SJSA1 (cell line): ENCODE measurements at regions not wholly inside any gene's neighbourhood (a gene's known extent, or its start where the extent isn't known, plus 50 kb on each side); places are given as distances from the start of the nearest gene placed in this dataset.

Source experiments
- DNase-seq, 2 experiments: peaks; one replicate each; pipeline ENCODE4 v3.0.0-alpha.2; 2015 to 2020; ENCODE audit warnings: low spot score in 2 of 2, low read depth in 1 of 2
- H3K27ac ChIP-seq: fragments of 250-450 bp; sonication (Bioruptor Pico); 2 replicates; pipeline ENCODE4 v1.5.1; 2020; ENCODE audit warnings: mild to moderate bottlenecking, moderate library complexity
- H3K27me3 ChIP-seq: fragments of 250-450 bp; sonication (Bioruptor Pico); replicated peaks from 2 replicates; pipeline ENCODE4 v1.5.1; 2020; ENCODE audit warnings: mild to moderate bottlenecking, moderate library complexity
- H3K36me3 ChIP-seq: fragments of 250-450 bp; sonication (Bioruptor Pico); 2 replicates; pipeline ENCODE4 v1.5.1; 2020; ENCODE audit warnings: mild to moderate bottlenecking
- H3K4me1 ChIP-seq: fragments of 250-450 bp; sonication (Bioruptor Pico); replicated peaks from 2 replicates; pipeline ENCODE4 v1.6.1; 2021; ENCODE audit warnings: mild to moderate bottlenecking
- H3K4me3 ChIP-seq: fragments of 250-450 bp; sonication (Bioruptor Pico); 2 replicates; pipeline ENCODE4 v1.5.1; 2020; ENCODE audit warnings: mild to moderate bottlenecking
- H3K9me3 ChIP-seq: fragments of 250-450 bp; sonication (Bioruptor Pico); replicated peaks from 2 replicates; pipeline ENCODE4 v1.5.1; 2020; ENCODE audit warnings: mild to moderate bottlenecking

DNA sequence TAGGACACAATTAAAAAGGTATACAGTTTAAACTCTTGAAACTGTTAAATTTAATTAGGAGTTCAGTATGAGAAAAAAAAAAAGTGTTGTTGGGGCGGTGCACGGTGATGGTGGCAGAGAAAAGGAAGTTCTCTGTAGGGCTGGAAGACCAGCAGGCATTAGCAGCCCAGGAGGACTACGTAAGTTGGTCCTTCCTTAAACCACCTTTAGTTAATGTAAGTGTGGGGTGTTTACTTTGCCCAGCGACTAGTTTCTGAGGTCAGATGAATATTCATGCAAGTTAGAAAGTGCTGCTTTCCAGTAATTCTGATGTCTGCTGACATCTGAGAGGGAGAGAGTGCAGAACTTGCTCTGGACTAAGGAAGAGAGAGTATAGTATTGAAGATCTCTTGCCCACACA is 54.9 kb downstream of the NKX2-1 start:
- H3K4me1 ChIP-seq: no peaks in the 10 kb centered on the region
- no peak overlapping the region for H3K4me3 ChIP-seq
- no peak for DNase-seq
- no peaks in the 10 kb centered on the region for H3K9me3 ChIP-seq
- H3K27me3 ChIP-seq: 0 out of 2 replicates have a peak, but pooled peaks cover 9% of the 10 kb centered on the region
- H3K27ac ChIP-seq: no peak overlapping the region
- H3K36me3 ChIP-seq: no peaks in the 10 kb centered on the region

DNA sequence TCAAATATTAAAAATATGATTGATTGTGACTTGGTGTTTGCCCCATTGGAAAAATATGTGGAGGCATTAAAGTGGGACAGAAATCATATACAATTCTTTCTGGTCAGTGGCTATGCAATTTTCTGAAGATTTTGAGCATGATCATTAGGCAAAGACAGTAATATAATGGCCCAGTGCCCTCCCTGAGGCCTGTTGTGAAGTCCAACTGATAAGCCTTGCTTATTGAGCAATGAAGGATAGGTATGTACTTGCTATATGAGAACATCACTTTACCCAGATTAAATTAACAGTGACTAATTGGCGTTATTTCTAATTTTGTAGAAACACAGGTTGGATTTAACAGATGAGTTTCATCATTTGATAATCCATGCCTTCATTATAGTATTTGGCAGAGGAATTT is 57.1 kb downstream of the NKX2-1 start:
- 0 out of 2 replicates have a peak, but pooled peaks cover 7% of the 10 kb centered on the region for H3K27me3 ChIP-seq
- H3K4me3 ChIP-seq: no peak overlapping the region
- DNase-seq: no peak
- no peaks in the 10 kb centered on the region for H3K36me3 ChIP-seq
- H3K4me1 ChIP-seq: no peaks in the 10 kb centered on the region
- no peaks in the 10 kb centered on the region for H3K9me3 ChIP-seq
- H3K27ac ChIP-seq: no peak overlapping the region

DNA sequence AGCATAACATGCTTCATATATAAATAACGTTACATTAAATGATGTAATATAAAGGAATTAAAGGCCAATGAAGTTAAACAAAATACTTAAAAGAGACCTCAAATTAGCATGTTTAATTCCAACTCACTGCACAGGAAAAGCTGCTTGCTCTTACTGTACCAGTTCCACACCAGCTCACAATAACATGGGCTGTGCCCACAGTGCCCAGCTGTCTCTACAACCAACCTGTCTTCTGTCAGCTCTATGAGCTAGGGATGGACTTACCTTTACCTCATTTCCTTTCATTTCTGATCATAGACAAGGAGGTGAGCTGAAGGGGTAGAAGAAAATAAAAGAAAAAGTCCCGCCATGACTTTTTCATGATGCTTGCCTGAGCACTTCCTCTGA is 64.8 kb downstream of the NKX2-1 start:
- Histone ChIP-seq H3K36me3 (no peaks in the 10 kb centered on the region), H3K27ac (no peak overlapping the region), H3K9me3 (no peaks in the 10 kb centered on the region), H3K4me3 (no peak overlapping the region), H3K27me3 (peaks cover 4% of the 10 kb centered on the region; the same call in 1 of the 2 replicates), H3K4me1 (no peaks in the 10 kb centered on the region)
- DNase-seq: no peak

DNA sequence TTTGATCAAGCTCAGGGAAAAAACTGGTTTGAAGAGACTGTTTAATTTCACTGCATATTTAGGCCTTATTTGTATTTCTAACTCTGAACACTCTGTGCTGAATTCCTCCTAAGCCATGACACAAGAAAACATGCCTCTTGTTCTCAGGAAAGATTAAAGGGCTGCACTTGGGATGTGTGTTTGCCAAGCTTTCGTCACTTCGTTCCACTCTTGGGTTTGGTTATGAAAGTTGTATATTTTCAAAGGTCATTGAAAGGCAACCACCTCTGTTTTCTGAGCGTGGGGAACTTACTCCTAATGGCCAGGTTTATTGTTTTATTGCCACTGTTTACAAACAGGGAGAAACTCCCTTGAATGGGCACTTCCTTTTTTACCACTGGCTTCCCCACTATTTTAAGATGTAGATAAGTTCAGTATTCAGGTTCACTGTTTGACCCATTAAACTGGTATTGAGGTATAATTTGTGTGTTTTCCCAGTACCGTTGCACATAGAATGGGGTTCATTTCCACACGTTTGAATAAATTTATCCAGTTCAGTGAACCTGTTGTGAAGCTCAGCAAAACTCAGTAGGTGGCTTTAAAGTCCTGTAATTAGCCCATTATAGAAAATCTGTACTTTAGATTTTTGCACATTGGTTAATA is 65.3 kb downstream of the NKX2-1 start:
- Histone ChIP-seq H3K36me3 (no peaks in the 10 kb centered on the region), H3K4me3 (no peak overlapping the region), H3K4me1 (no peaks in the 10 kb centered on the region), H3K27me3 (peaks cover 4% of the 10 kb centered on the region; the same call in 1 of the 2 replicates), H3K27ac (no peak overlapping the region), H3K9me3 (no peaks in the 10 kb centered on the region)
- DNase-seq: no peak

DNA sequence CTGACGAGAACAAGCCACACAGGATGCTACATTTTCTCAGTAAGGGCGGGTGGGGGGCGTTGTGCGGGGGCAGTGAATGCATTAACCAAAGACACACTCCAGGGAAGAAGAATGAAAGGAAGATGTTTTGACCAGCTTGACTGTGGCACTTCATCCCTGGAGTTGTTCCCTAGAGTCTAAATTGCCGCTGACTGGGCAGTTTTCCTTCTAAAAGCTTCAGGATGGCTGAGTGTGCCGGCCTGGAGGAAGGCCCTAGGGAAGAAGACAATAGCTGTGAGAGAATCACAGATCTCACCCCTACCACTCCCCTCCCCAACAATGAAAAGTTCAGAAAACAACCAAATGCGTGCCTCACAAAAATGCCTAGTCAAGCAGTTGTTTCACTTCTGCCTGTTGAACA is 67.2 kb downstream of the NKX2-1 start:
- no peak for DNase-seq
- no peaks in the 10 kb centered on the region for H3K4me1 ChIP-seq
- H3K9me3 ChIP-seq: no peaks in the 10 kb centered on the region
- no peak overlapping the region for H3K27ac ChIP-seq
- H3K4me3 ChIP-seq: no peak overlapping the region
- H3K36me3 ChIP-seq: no peaks in the 10 kb centered on the region
- H3K27me3 ChIP-seq: peaks cover 4% of the 10 kb centered on the region; the same call in 1 of the 2 replicates

DNA sequence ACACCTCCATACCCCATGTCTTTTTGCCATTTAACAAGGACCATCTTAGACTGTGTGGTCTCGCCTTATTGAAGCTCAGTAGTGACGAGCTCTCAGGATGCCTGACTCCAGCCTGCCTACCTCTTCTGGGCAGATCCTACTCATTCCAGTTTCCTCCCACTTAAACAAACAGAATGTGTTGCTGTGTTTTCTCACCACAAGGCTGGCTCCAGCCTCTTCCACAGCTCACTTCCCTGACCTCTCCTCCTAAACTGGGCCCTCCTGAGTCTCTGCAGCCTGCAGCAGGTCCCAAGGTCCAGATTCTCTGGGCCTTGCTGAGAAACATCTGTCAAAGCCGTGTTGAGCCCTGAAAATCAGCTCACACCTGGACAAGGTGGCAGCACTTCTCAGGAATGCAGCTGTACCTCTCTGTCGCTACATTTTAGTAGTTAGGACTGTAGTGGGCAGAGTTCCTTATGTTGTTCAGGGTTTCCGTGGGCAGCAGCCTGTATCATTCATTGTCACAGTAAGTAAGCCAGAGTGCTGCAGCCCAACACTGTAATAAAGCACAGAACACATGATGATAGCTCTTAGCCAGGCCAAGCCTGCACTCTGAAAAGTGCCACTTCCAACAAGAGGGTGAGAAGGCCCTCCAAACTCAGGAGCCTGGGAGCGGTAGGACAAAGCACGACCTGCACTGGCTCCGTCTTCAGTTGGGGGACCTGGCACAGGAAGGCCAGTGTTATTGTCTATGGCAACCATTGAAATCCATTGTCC is 68.5 kb downstream of the NKX2-1 start:
- no peak overlapping the region for H3K27ac ChIP-seq
- H3K27me3 ChIP-seq: peaks cover 4% of the 10 kb centered on the region; the same call in 1 of the 2 replicates
- H3K9me3 ChIP-seq: no peaks in the 10 kb centered on the region
- H3K36me3 ChIP-seq: no peaks in the 10 kb centered on the region
- H3K4me3 ChIP-seq: no peak overlapping the region
- DNase-seq: no peak
- no peaks in the 10 kb centered on the region for H3K4me1 ChIP-seq

DNA sequence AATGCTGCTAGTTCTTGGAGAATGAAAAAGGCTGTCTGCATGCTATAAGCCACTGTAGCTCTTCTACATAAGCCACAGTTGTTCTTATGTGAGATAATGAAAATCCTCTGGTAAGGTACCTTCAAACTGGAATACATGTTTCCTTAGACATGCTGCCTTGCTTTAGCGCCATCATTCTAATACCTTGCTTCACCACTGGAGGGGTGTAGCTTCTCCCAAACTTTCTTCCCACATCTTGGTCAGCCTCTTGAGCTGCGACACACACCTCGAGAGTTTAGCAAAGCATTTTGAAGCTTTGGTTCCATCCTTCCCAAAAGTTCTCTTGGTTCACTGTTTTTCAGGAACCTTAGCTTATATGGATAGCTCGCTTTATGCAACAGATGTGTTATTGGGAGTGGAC is 69.5 kb downstream of the NKX2-1 start:
- H3K36me3 ChIP-seq: no peaks in the 10 kb centered on the region
- H3K9me3 ChIP-seq: no peaks in the 10 kb centered on the region
- H3K4me1 ChIP-seq: no peaks in the 10 kb centered on the region
- no peak for DNase-seq
- H3K27me3 ChIP-seq: peaks cover 4% of the 10 kb centered on the region; the same call in 1 of the 2 replicates
- H3K27ac ChIP-seq: no peak overlapping the region
- no peak overlapping the region for H3K4me3 ChIP-seq

DNA sequence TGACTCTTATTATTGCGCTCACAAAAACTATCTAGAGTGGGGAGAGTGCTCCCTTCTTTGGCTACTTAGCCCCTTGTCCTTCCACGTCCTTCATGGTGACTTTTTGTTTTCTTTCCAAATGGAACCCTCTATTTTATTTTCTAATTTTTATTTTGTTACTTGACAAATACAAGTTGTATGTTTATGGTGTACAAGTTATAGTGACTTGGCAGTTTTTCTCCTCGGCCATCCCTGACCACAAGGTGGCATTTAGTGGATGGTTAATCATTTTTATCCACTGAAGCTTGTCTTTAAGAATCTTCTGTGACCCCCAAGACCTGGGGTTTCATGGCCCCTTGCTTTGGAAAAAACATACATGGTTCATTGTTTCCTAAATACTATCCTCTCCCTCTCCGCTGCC is 70.1 kb downstream of the NKX2-1 start:
- H3K9me3 ChIP-seq: no peaks in the 10 kb centered on the region
- DNase-seq: no peak
- no peak overlapping the region for H3K27ac ChIP-seq
- no peak overlapping the region for H3K4me3 ChIP-seq
- no peaks in the 10 kb centered on the region for H3K4me1 ChIP-seq
- peaks cover 4% of the 10 kb centered on the region; the same call in 1 of the 2 replicates for H3K27me3 ChIP-seq
- H3K36me3 ChIP-seq: no peaks in the 10 kb centered on the region

DNA sequence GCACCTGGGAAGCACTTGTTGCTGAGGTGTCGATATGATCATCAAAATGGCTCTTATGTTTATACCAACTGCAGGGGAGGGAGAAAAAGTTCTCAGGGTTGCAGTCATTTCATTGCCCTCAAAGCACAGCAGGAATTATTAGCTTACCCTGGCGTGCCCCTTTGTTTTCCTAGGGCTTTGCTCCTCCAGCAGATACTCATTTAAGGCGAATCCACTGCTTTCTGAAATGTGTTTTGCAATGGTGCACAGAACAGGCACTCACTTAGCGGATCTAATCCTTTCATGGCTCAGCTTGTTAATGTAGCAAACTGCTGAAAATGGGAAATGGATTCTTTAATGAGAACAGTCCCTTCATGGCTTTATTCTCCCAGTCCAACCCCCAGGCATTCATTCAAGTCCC is 76.7 kb downstream of the NKX2-1 start:
- H3K4me3 ChIP-seq: no peak overlapping the region
- no peaks in the 10 kb centered on the region for H3K9me3 ChIP-seq
- no peak overlapping the region for H3K27ac ChIP-seq
- 0 out of 2 replicates have a peak, but pooled peaks cover 4% of the 10 kb centered on the region for H3K27me3 ChIP-seq
- no peak for DNase-seq
- H3K36me3 ChIP-seq: no peaks in the 10 kb centered on the region
- H3K4me1 ChIP-seq: no peaks in the 10 kb centered on the region

DNA sequence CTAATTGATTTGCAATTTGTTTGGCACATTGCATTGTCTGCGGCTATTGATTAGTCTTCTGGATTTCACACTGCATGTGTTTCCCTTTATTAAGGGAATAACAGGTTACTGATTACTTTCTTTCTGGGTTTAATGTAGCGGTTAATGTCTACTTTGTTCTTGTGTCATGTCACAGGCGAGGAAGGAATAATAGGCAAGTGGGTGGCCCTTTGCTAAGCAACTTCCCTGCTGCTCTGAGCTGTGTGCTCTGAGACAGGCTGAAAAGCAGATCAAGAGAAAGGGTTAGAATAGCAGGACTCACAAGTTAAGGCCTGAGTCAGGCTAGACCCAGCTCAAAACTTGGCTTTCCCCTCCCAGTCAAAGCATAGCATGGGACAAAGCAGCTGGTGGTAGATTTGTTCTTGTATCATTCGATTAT is 77.2 kb downstream of the NKX2-1 start:
- DNase-seq: no peak
- H3K27me3 ChIP-seq: 0 out of 2 replicates have a peak, but pooled peaks cover 4% of the 10 kb centered on the region
- H3K36me3 ChIP-seq: no peaks in the 10 kb centered on the region
- H3K4me3 ChIP-seq: no peak overlapping the region
- no peaks in the 10 kb centered on the region for H3K4me1 ChIP-seq
- H3K9me3 ChIP-seq: no peaks in the 10 kb centered on the region
- H3K27ac ChIP-seq: no peak overlapping the region

DNA sequence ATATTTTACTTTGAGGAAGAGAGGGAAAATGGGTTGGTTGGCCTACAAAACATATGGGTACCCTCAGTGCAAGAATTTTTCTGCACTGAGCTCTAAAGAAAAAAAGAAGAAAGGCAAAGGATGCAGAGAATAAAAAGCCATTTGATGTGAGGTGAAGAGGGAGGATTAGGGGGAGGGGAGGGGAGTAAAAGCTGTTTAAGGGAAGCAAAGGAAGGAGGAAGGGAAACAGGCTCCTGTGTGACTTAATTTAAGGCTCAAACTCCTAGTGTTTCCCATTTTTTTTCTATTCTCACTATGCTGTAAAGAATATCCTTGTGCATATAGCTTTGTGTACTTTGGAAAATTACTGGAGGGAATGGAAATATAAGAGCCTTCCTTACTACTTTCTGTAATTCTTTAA is 78.7 kb downstream of the NKX2-1 start:
- no peaks in the 10 kb centered on the region for H3K36me3 ChIP-seq
- H3K27me3 ChIP-seq: 0 out of 2 replicates have a peak, but pooled peaks cover 4% of the 10 kb centered on the region
- H3K4me3 ChIP-seq: no peak overlapping the region
- H3K9me3 ChIP-seq: no peaks in the 10 kb centered on the region
- no peak for DNase-seq
- no peak overlapping the region for H3K27ac ChIP-seq
- no peaks in the 10 kb centered on the region for H3K4me1 ChIP-seq

DNA sequence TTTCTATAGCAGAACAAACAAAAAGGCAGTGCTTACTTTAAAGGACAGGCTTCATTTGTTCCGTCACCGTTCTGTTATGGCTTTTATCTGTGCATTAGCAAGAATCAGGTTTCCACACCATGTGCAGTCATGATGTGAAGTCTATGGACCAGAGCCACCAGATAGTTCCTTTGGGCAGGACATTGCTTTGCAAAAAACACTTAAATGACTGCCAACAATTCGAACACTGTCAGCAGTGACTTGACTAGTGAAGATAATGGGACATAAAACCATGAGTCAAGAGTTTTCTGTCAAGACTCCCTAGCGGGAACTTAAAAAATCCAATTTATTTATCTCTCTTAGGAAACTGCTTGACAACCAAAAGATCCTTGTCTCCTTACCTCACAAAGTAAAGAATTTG is 80.3 kb downstream of the NKX2-1 start:
- H3K27me3 ChIP-seq: 0 out of 2 replicates have a peak, but pooled peaks cover 4% of the 10 kb centered on the region
- H3K36me3 ChIP-seq: no peaks in the 10 kb centered on the region
- DNase-seq: no peak
- H3K9me3 ChIP-seq: no peaks in the 10 kb centered on the region
- no peak overlapping the region for H3K27ac ChIP-seq
- H3K4me3 ChIP-seq: no peak overlapping the region
- H3K4me1 ChIP-seq: no peaks in the 10 kb centered on the region

DNA sequence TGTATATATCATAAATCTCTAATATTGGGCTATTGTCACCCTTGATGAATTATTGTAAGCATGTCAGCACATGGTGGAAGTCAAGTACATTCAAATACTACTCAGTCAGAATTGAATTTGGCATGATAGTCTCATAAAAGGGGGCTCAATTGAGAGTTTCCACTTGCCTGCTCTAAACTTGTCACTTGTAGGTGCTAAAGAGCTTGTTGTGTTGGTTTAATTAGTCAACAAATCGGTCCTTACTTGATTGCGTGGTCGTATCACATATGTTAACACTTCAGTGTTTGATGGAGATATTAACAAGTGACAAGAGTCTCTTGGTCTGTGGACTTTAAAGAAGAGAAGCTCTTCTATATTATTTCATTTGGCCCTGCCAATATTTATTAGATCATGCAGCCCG is 81.1 kb downstream of the NKX2-1 start:
- H3K27ac ChIP-seq: no peak overlapping the region
- no peak overlapping the region for H3K4me3 ChIP-seq
- no peak for DNase-seq
- H3K4me1 ChIP-seq: no peaks in the 10 kb centered on the region
- no peaks in the 10 kb centered on the region for H3K9me3 ChIP-seq
- 0 out of 2 replicates have a peak, but pooled peaks cover 4% of the 10 kb centered on the region for H3K27me3 ChIP-seq
- no peaks in the 10 kb centered on the region for H3K36me3 ChIP-seq

DNA sequence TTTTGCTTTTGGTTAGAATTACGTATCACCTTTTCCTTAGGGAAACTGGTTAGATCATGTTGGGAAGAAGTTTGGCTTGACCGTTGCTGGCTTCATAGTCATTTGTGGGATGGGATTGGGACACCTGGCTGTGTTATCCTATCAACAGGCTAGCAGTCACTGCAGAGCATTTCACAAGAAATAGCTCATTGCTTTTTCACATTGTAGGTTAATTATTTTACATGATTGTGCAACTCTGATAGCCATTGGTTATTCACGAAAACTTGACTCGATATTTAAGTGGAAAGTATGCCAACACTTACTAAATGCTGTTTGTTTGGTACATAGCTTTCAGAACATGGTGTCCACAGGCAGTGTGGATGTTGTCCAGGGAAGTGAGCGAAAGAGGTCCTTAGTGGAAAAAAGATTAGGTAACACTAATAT is 89.4 kb downstream of the NKX2-1 start:
- no peaks in the 10 kb centered on the region for H3K9me3 ChIP-seq
- no peaks in the 10 kb centered on the region for H3K27me3 ChIP-seq
- H3K4me3 ChIP-seq: no peak overlapping the region
- H3K27ac ChIP-seq: no peak overlapping the region
- H3K36me3 ChIP-seq: no peaks in the 10 kb centered on the region
- DNase-seq: no peak
- H3K4me1 ChIP-seq: no peaks in the 10 kb centered on the region
